ENCODE measurements at regions not wholly inside any gene's neighbourhood (a gene's known extent, or its start where the extent isn't known, plus 50 kb on each side); places are given as distances from the start of the nearest gene placed in this dataset.

DNA sequence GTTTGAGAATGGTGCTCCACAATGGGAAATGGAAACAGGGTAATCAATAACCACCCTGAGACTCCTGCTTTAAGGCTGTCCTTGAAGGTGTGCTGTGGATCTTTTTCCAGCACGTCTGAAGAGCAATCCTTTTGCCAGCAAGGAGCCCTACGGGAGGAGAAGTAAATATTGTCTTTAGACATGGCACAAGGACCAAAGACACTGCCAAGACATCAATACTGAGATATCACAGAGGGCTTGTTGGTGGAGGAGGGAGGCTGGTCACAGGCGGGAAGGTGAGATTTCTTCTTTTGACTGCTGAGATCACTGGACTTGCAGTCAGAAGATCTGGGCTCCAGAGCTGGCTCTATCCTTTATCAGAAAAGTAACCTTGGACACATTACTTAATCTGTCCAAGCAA lies 135.0 kb upstream of the ZNF462 start:
- H3K4me3 ChIP-seq (ENCODE audit: low read depth, low read length) = no peak overlapping the region
- no peaks in the 10 kb centered on the region for H3K4me1 ChIP-seq
- TF ChIP-seq, protein P1, sequence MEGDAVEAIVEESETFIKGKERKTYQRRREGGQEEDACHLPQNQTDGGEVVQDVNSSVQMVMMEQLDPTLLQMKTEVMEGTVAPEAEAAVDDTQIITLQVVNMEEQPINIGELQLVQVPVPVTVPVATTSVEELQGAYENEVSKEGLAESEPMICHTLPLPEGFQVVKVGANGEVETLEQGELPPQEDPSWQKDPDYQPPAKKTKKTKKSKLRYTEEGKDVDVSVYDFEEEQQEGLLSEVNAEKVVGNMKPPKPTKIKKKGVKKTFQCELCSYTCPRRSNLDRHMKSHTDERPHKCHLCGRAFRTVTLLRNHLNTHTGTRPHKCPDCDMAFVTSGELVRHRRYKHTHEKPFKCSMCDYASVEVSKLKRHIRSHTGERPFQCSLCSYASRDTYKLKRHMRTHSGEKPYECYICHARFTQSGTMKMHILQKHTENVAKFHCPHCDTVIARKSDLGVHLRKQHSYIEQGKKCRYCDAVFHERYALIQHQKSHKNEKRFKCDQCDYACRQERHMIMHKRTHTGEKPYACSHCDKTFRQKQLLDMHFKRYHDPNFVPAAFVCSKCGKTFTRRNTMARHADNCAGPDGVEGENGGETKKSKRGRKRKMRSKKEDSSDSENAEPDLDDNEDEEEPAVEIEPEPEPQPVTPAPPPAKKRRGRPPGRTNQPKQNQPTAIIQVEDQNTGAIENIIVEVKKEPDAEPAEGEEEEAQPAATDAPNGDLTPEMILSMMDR (IDR thresholded peaks at IDR 0.05) = no peak

DNA sequence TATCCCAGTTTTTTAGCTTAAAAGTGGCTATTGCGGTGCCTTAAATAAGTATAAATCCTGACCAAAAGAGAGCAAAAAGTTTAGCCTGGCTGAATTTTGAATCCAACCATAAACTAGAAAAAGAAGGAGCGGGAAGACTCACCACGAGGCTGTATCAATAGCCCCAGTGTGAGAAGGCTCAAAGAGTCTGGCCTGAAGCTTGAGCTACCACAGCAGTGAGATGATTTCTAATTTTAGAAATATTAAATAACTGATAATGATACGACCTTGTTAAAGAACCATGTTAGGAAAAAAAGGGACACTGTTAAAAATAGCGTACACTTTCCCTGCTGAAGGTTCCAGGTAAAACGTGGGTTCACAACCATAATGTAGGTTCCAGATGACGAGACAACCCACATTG lies 134.1 kb upstream of the ZNF462 start:
- Histone ChIP-seq H3K9ac (no peak overlapping the region), H3K27ac (no peak overlapping the region), H3K4me3 (ENCODE audit: low read depth, low read length) (no peak overlapping the region), H3K27me3 (ENCODE audit: control insufficient read depth, insufficient read depth, low read length) (no peaks in the 10 kb centered on the region), H3K9me3 (ENCODE audit: control insufficient read depth, low read length) (no peaks in the 10 kb centered on the region), H2AFZ (no peak overlapping the region), H3K36me3 (ENCODE audit: control insufficient read depth, insufficient read depth, low read length) (no peaks in the 10 kb centered on the region), H3K79me2 (no peaks in the 10 kb centered on the region), H3K4me1 (no peaks in the 10 kb centered on the region), H3K4me2 (ENCODE audit: low read length) (no peak overlapping the region)
- TF ChIP-seq, protein P1 (IDR thresholded peaks at IDR 0.05) = no peak

More for the DNA sequence above, 135.0 kb upstream of the ZNF462 start:
- Histone ChIP-seq H3K4me2 (ENCODE audit: low read length) (no peak overlapping the region), H3K9ac (no peak overlapping the region), H3K9me3 (ENCODE audit: control insufficient read depth, low read length) (no peaks in the 10 kb centered on the region), H3K36me3 (ENCODE audit: control insufficient read depth, insufficient read depth, low read length) (no peaks in the 10 kb centered on the region), H3K27ac (no peak overlapping the region), H2AFZ (no peak overlapping the region), H3K27me3 (ENCODE audit: control insufficient read depth, insufficient read depth, low read length) (no peaks in the 10 kb centered on the region), H3K79me2 (no peaks in the 10 kb centered on the region)

DNA sequence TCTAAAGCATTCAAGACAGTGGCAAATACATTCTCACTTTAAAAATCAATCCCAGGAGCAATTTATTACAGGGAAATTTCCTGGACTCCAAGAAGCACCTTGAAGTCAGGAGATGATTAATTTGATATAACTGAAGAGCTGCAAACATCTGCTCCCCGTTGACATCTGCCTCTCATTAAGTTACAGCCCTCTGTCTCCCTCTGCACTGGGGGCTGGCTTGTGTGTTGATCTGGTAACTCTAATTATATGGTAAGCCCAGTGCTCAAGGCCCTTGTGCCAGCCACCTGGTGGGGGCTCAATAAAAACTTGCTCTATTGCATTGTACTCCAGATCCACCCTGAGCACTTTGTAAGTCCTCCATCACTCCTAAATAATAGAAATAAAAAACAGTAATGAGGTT lies 131.1 kb upstream of the ZNF462 start:
- no peak overlapping the region for H3K4me2 ChIP-seq (ENCODE audit: low read length)
- TF ChIP-seq, protein P1 (IDR thresholded peaks at IDR 0.05) = no peak
- H3K27me3 ChIP-seq (ENCODE audit: control insufficient read depth, insufficient read depth, low read length) = no peaks in the 10 kb centered on the region
- no peak overlapping the region for H3K9ac ChIP-seq
- no peak overlapping the region for H3K4me3 ChIP-seq (ENCODE audit: low read depth, low read length)
- no peak overlapping the region for H2AFZ ChIP-seq
- no peak overlapping the region for H3K27ac ChIP-seq
- H3K9me3 ChIP-seq (ENCODE audit: control insufficient read depth, low read length) = no peaks in the 10 kb centered on the region
- no peaks in the 10 kb centered on the region for H3K36me3 ChIP-seq (ENCODE audit: control insufficient read depth, insufficient read depth, low read length)
- no peaks in the 10 kb centered on the region for H3K79me2 ChIP-seq
- H3K4me1 ChIP-seq = no peaks in the 10 kb centered on the region

DNA sequence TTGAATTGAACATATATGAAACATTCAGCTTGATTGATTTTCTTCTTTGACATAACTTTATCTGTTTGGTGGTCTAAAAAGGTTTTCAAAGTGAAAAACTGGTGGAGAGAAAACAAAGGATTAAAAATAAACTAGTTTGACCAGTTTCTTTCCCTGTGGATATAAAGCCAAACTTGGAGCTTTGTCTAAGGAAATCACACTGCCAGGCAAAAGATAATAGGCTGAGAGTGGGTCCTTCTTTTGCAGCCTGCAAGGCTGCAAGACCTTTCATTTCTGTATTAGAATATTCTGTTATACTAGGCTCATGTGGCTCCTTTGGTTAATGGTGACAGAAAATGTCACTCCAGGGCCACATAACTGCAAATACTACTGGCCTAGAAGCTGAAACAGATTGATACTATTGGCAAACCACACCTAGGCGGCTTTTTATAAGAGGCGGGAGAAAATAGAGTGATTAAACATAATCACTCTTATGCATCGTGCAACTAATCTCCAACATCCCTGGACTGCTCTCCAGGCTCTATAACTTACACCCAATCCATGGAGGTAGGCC lies 129.1 kb upstream of the ZNF462 start:
- no peak overlapping the region for H2AFZ ChIP-seq
- no peaks in the 10 kb centered on the region for H3K9me3 ChIP-seq (ENCODE audit: control insufficient read depth, low read length)
- H3K27ac ChIP-seq = no peak overlapping the region
- no peaks in the 10 kb centered on the region for H3K27me3 ChIP-seq (ENCODE audit: control insufficient read depth, insufficient read depth, low read length)
- no peaks in the 10 kb centered on the region for H3K4me1 ChIP-seq
- no peak overlapping the region for H3K4me2 ChIP-seq (ENCODE audit: low read length)
- TF ChIP-seq, protein P1 (IDR thresholded peaks at IDR 0.05) = no peak
- no peak overlapping the region for H3K9ac ChIP-seq
- H3K36me3 ChIP-seq (ENCODE audit: control insufficient read depth, insufficient read depth, low read length) = no peaks in the 10 kb centered on the region
- H3K79me2 ChIP-seq = no peaks in the 10 kb centered on the region
- H3K4me3 ChIP-seq (ENCODE audit: low read depth, low read length) = no peak overlapping the region

DNA sequence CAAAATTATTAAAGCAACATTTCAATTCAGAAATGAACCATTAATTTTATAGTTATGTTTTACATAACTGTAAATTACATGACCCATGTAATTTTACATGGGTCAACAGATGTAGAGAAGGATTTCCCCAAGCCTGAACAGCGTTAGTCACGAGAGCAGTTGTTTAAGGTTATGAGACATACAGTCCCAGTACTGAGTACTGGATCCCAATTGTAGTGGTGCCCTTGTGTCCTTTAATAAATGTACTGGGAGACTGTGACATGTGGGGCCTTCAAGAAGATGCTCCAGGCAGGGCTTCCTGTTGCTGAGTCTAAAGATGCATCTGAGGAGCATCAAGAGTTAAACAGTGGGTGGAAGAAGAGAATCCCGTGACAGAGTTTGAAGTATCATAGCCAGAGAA lies 125.5 kb upstream of the ZNF462 start:
- H2AFZ ChIP-seq = no peak overlapping the region
- H3K79me2 ChIP-seq = no peaks in the 10 kb centered on the region
- H3K27ac ChIP-seq = no peak overlapping the region
- H3K9ac ChIP-seq = no peak overlapping the region
- H3K4me1 ChIP-seq = no peaks in the 10 kb centered on the region
- TF ChIP-seq, protein P1 (IDR thresholded peaks at IDR 0.05) = no peak
- no peak overlapping the region for H3K4me2 ChIP-seq (ENCODE audit: low read length)
- H3K36me3 ChIP-seq (ENCODE audit: control insufficient read depth, insufficient read depth, low read length) = no peaks in the 10 kb centered on the region
- H3K4me3 ChIP-seq (ENCODE audit: low read depth, low read length) = no peak overlapping the region
- H3K27me3 ChIP-seq (ENCODE audit: control insufficient read depth, insufficient read depth, low read length) = no peaks in the 10 kb centered on the region
- H3K9me3 ChIP-seq (ENCODE audit: control insufficient read depth, low read length) = no peaks in the 10 kb centered on the region

Measured in parathyroid adenoma (tissue), 2 donors.